WTC11 (cell line): ENCODE measurements at regions not wholly inside any gene's neighbourhood (a gene's known extent, or its start where the extent isn't known, plus 50 kb on each side); places are given as distances from the start of the nearest gene placed in this dataset.
"Not testable (repeated sequence)": the region's sequence is repeated elsewhere in the genome, so short reads cannot be mapped to it uniquely, and the experiment has no call there.

Source experiments
- ATAC-seq: fragments of 200-7000 bp; cut with Tn5 transposase; 2 replicates; pipeline ENCODE4 v1.10.0; 2021; ENCODE audit warnings: mild to moderate bottlenecking, moderate library complexity
- CTCF ChIA-PET: fragments of 300-600 bp; sonication (Branson Sonifier 250); formaldehyde crosslinking; loops from one replicate; lab custom pipeline; 2021; ENCODE audit warnings: antibody characterized with exemption; lab: Charles Lee
- POLR2A ChIA-PET: fragments of 350-600 bp; sonication (Branson Sonifier 250); formaldehyde crosslinking; loops from one replicate; lab custom pipeline; 2021; ENCODE audit warnings: antibody characterized with exemption; lab: Charles Lee
- DNase-seq: peaks from one replicate; pipeline ENCODE4 v3.0.0; 2021; ENCODE audit warnings: low spot score
- H3K27ac Mint-ChIP-seq: 2 replicates; pipeline ENCODE4 v1.8.0; 2021; ENCODE audit warnings: mixed read lengths
- H3K27me3 Mint-ChIP-seq: 2 replicates; pipeline ENCODE4 v1.8.0; 2021; ENCODE audit warnings: low read depth, mild to moderate bottlenecking, moderate library complexity, mixed read lengths
- H3K36me3 Mint-ChIP-seq: 2 replicates; pipeline ENCODE4 v1.8.0; 2021; ENCODE audit warnings: mixed read lengths
- H3K4me1 Mint-ChIP-seq: 2 replicates; pipeline ENCODE4 v1.8.0; 2022; ENCODE audit warnings: mixed read lengths
- H3K4me3 Mint-ChIP-seq: 2 replicates; pipeline ENCODE4 v1.8.0; 2021; ENCODE audit warnings: mild to moderate bottlenecking, moderate library complexity, mixed read lengths
- H3K9me3 Mint-ChIP-seq: 2 replicates; pipeline ENCODE4 v1.8.0; 2021; ENCODE audit warnings: mixed read lengths
- CREM ChIP-seq: sonication (generic); formaldehyde crosslinking; IDR thresholded peaks from 2 replicates; pipeline ENCODE4 v1.8.1; 2022; ENCODE audit warnings: mild to moderate bottlenecking, missing genetic modification reagents, moderate library complexity
- E2F4 ChIP-seq: sonication (generic); formaldehyde crosslinking; IDR thresholded peaks from 2 replicates; pipeline ENCODE4 v1.8.1; 2022; ENCODE audit warnings: low read depth, mild to moderate bottlenecking, moderate library complexity, missing genetic modification reagents, borderline replicate concordance
- FOXP4 ChIP-seq: sonication (generic); formaldehyde crosslinking; IDR thresholded peaks from 2 replicates; pipeline ENCODE4 v1.8.0; 2022; ENCODE audit warnings: mild to moderate bottlenecking, missing genetic modification reagents
- GTF2I ChIP-seq: fragments of 250-450 bp; sonication (Bioruptor Pico); conservative IDR thresholded peaks from 2 replicates; pipeline ENCODE4 v1.4.0; 2021; ENCODE audit warnings: mild to moderate bottlenecking
- HMGXB4 ChIP-seq: sonication (generic); formaldehyde crosslinking; IDR thresholded peaks from 2 replicates; pipeline ENCODE4 v1.8.1; 2023; ENCODE audit warnings: mild to moderate bottlenecking, moderate library complexity, missing genetic modification reagents
- KAT7 ChIP-seq: sonication (generic); formaldehyde crosslinking; IDR thresholded peaks from 2 replicates; pipeline ENCODE4 v1.8.1; 2023; ENCODE audit warnings: missing genetic modification reagents, mild to moderate bottlenecking, borderline replicate concordance
- MLX ChIP-seq: sonication (generic); formaldehyde crosslinking; IDR thresholded peaks from 2 replicates; pipeline ENCODE4 v1.8.1; 2023; ENCODE audit warnings: mild to moderate bottlenecking, missing genetic modification reagents, moderate library complexity
- MXD4 ChIP-seq: fragments of 250-450 bp; sonication (Bioruptor Pico); IDR thresholded peaks from 2 replicates; pipeline ENCODE4 v1.8.0; 2021; ENCODE audit warnings: mild to moderate bottlenecking, moderate library complexity, borderline replicate concordance
- NR3C1 ChIP-seq: sonication (generic); formaldehyde crosslinking; conservative IDR thresholded peaks from 2 replicates; pipeline ENCODE4 v1.8.1; 2023; ENCODE audit warnings: low read depth, mild to moderate bottlenecking, missing genetic modification reagents
- OVOL2 ChIP-seq: fragments of 250-450 bp; sonication (Bioruptor Pico); IDR thresholded peaks from 2 replicates; pipeline ENCODE4 v1.9.0; 2021; ENCODE audit warnings: mild to moderate bottlenecking, borderline replicate concordance
- PRDM15 ChIP-seq: sonication (generic); formaldehyde crosslinking; IDR thresholded peaks from 2 replicates; pipeline ENCODE4 v1.8.0; 2022; ENCODE audit warnings: missing genetic modification reagents
- RELA ChIP-seq: sonication (generic); formaldehyde crosslinking; IDR thresholded peaks from 2 replicates; pipeline ENCODE4 v1.8.1; 2022; ENCODE audit warnings: missing genetic modification reagents, mild to moderate bottlenecking, borderline replicate concordance
- SMAD3 ChIP-seq: sonication (generic); formaldehyde crosslinking; IDR thresholded peaks from 2 replicates; pipeline ENCODE4 v1.8.0; 2022; ENCODE audit warnings: missing genetic modification reagents, mild to moderate bottlenecking, borderline replicate concordance
- SMAD4 ChIP-seq: sonication (generic); formaldehyde crosslinking; IDR thresholded peaks from 2 replicates; pipeline ENCODE4 v1.8.0; 2022; ENCODE audit warnings: mild to moderate bottlenecking, missing genetic modification reagents
- TEAD1 ChIP-seq: sonication (generic); formaldehyde crosslinking; IDR thresholded peaks from 2 replicates; pipeline ENCODE4 v1.8.0; 2022; ENCODE audit warnings: mild to moderate bottlenecking, missing genetic modification reagents
- ZBTB43 ChIP-seq: sonication (generic); formaldehyde crosslinking; IDR thresholded peaks from 2 replicates; pipeline ENCODE4 v1.8.1; 2023; ENCODE audit warnings: mild to moderate bottlenecking, missing genetic modification reagents
- ZNF219 ChIP-seq: sonication (generic); formaldehyde crosslinking; IDR thresholded peaks from 2 replicates; pipeline ENCODE4 v1.8.0; 2023; ENCODE audit warnings: missing genetic modification reagents, mild to moderate bottlenecking, borderline replicate concordance
- ZNF425 ChIP-seq: fragments of 250-450 bp; sonication (Bioruptor Pico); conservative IDR thresholded peaks from 2 replicates; pipeline ENCODE4 v1.9.0; 2021; ENCODE audit warnings: mild to moderate bottlenecking

- Mint-ChIP-seq H3K4me1 (peaks cover 3% of the 10 kb centered on the region; the same call in 1 of the 2 replicates), H3K9me3 (peaks cover 6% of the 10 kb centered on the region), H3K36me3 (peaks cover 2% of the 10 kb centered on the region)
- CTCF ChIA-PET = no interaction called here
- no peak for DNase-seq
- TF ChIP-seq FOXP4 (CRISPR knock-in tag) = no peak
- TF ChIP-seq E2F4 = no peak
- no peak for TF ChIP-seq ZNF425 (CRISPR knock-in tag)
- no peak for TF ChIP-seq KAT7 (CRISPR knock-in tag)
- no peak for TF ChIP-seq CREM (CRISPR knock-in tag)
- no peak for TF ChIP-seq TEAD1 (CRISPR knock-in tag)
- no peak for TF ChIP-seq ZBTB43 (CRISPR knock-in tag)
- TF ChIP-seq SMAD3 (CRISPR knock-in tag) = no peak
- TF ChIP-seq GTF2I = no peak
- TF ChIP-seq HMGXB4 (CRISPR knock-in tag) = no peak
- no peak for TF ChIP-seq SMAD4 (CRISPR knock-in tag)
- TF ChIP-seq, all 79 proteins: peak for 0
- no peak overlapping the region for H3K27ac Mint-ChIP-seq
- POLR2A ChIA-PET = no interaction called here
- H3K4me3 Mint-ChIP-seq = no peak overlapping the region
- no peak for ATAC-seq
- H3K27me3 Mint-ChIP-seq = no peaks in the 10 kb centered on the region; the same call in 1 of the 2 replicates
Observed at GRCh38 chrX:26914232-26914631, 548.9 kb downstream of the PPP4R3C start.

- DNase-seq, H3K27me3 Mint-ChIP-seq, POLR2A ChIA-PET, H3K9me3 Mint-ChIP-seq, H3K4me3 Mint-ChIP-seq, CTCF ChIA-PET, H3K4me1 Mint-ChIP-seq, H3K27ac Mint-ChIP-seq, H3K36me3 Mint-ChIP-seq, ATAC-seq: not testable (repeated sequence)
Observed at GRCh38 chrX:26911785-26912184, 551.4 kb downstream of the PPP4R3C start.

- DNase-seq (no peak), ATAC-seq (no peak)
- Mint-ChIP-seq H3K4me3 (no peak overlapping the region), H3K27me3 (no peaks in the 10 kb centered on the region; the same call in 1 of the 2 replicates), H3K9me3 (peaks cover 6% of the 10 kb centered on the region), H3K4me1 (no peaks in the 10 kb centered on the region), H3K36me3 (peaks cover 2% of the 10 kb centered on the region), H3K27ac (no peak overlapping the region)
- CTCF ChIA-PET = no interaction called here
- POLR2A ChIA-PET = no interaction called here
- TF ChIP-seq MXD4 (CRISPR knock-in tag) (no peak), RELA (no peak), ZBTB43 (CRISPR knock-in tag) (no peak), MLX (no peak), PRDM15 (CRISPR knock-in tag) (no peak), NR3C1 (CRISPR knock-in tag) (no peak), OVOL2 (CRISPR knock-in tag) (no peak), ZNF219 (CRISPR knock-in tag) (no peak)
Observed at GRCh38 chrX:26909728-26910127, 553.4 kb downstream of the PPP4R3C start.
